HG02571 (cell line): ENCODE measurements at regions not wholly inside any gene's neighbourhood (a gene's known extent, or its start where the extent isn't known, plus 50 kb on each side); places are given as distances from the start of the nearest gene placed in this dataset.
"Not testable (repeated sequence)": the region's sequence is repeated elsewhere in the genome, so short reads cannot be mapped to it uniquely, and the experiment has no call there.

Experiments
- ATAC-seq: cut with Tn5 transposase; IDR thresholded peaks from one replicate; pipeline ENCODE4 v1.9.1; 2021; ENCODE audit warnings: mild to moderate bottlenecking, moderate library complexity; ENCODE audit not compliant: unreplicated experiment

GRCh38 chr4:112940336-112940735 is 109.1 kb upstream of the ANK2 start:
- no peak for ATAC-seq

GRCh38 chr4:112942077-112942476 is 107.4 kb upstream of the ANK2 start:
- no peak for ATAC-seq

DNA sequence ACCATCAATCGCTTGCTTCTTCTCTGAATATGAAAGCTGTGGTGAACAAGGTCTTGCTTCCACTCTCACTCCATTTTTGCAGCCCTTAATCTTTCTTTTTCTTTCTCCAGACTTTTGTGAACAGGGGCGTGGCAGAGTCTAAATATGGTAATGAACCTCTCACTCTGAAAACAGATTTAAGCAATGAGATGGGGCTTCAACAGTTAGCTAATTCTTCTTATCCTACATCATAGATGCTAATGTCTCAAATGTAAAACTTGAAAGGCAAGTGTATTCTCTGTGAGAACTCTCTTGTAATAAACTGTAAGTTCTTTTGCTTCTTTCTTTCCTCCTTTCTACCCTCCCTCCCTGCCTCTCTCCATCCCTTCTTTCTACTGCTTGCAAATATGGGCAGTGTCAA is 106.5 kb upstream of the ANK2 start:
- no peak for ATAC-seq

- no peak for ATAC-seq
Observed at GRCh38 chr4:112944006-112944405, 105.4 kb upstream of the ANK2 start.

GRCh38 chr4:112946127-112946526 is 103.3 kb upstream of the ANK2 start:
- no peak for ATAC-seq

GRCh38 chr4:112947616-112948015 is 101.8 kb upstream of the ANK2 start:
- no peak for ATAC-seq

DNA sequence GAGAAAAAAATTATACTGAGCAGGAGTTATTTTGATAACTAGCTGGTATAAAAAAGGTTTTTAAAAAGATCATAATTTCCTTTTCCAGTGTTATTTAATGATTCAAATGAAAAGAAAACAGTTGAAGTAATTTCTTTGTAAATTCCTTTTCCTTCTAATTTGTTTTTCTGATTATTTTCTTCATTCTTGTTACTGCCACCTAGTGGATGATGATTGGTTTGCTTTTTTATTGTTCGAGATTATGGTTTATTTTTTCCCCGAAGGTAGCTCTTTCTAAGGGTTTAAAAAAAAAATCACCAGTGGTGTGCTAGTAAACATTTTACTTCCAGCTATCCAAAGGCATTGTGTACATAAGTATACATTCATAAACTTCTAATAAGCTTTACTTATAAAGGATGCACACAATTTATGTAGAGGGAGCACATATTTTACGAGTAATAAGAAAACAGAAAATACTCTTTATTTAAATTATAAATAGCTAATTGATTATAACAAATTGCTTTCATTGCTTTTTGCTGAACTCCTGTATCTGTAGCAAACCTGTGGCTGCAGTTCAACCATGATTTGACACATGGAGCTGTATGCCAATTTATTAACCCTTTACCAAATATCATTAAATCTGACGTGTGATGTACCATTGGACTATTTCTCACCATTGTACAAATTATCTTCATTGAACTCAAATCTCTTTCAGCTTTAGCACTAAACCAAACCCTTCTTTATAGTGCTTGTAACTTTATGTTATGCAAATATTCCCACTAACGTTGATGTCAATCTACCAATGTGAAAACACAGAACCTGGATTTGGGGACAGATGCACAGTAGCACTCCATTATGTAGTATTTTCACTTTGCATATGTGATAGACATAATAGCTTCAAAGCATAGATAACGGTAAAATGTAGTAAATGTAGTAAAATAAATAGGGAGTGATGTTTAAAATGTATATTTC is 97.8 kb upstream of the ANK2 start:
- no peak for ATAC-seq

DNA sequence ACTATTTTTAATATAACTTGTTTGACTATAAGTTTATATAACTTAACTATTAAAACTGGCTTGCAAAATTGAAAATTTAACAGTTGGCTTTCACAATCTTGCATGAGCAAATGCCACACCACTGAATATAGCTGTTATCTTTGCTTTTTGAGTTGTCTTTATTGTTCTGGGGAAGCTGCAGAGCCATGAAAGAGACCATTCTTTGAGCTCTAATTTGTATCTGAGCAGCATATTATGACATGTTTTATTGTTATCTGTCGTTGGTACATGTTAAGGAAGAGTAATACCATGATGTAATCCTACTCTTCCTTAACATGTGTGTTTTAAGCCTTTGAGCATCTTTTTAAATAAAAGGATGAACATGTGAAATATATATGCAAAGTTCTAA is 97.1 kb upstream of the ANK2 start:
- no peak for ATAC-seq

GRCh38 chr4:112953262-112953661 is 96.2 kb upstream of the ANK2 start:
- no peak for ATAC-seq

DNA sequence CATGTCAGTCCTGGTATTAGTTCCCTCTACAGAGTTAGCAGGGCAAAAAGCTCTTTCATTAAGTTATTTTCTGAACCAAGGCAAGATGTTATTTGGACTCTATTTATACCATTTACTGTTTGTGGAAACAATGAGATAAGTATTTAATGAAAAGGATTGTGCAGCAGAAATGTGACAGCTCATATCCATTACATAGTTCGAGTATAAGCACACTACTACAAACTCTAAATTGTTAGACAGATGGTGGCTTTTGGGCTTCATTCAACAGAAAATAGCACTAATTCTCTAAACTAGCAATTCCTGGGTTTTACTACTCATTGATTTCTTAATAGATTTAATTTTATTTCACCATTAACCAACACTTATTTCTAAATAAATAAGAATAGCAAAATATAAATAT is 95.2 kb upstream of the ANK2 start:
- ATAC-seq = no peak

DNA sequence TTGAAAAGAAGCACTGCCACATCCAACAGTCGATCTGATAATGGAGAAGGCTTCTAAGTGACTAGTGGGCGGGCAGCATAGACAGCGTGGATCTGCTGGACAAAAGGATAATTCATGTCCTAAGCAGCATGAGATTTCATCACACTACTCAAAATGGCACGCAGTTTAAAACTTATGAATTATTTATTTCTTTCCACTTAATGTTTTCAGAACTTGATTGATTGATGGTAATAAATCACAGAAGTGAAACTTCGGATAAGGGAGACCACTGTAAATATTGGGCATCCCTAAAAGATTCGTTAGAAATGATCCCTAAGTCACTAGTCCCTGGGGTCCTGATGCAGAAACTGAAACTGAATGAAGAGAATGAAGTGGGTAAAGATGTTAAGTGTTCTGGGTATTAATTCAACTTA is 93.0 kb upstream of the ANK2 start:
- ATAC-seq = no peak

GRCh38 chr4:112957764-112958163 is 91.7 kb upstream of the ANK2 start:
- not testable (repeated sequence) for ATAC-seq

GRCh38 chr4:112966701-112967488 is 82.6 kb upstream of the ANK2 start:
- ATAC-seq = no peak

DNA sequence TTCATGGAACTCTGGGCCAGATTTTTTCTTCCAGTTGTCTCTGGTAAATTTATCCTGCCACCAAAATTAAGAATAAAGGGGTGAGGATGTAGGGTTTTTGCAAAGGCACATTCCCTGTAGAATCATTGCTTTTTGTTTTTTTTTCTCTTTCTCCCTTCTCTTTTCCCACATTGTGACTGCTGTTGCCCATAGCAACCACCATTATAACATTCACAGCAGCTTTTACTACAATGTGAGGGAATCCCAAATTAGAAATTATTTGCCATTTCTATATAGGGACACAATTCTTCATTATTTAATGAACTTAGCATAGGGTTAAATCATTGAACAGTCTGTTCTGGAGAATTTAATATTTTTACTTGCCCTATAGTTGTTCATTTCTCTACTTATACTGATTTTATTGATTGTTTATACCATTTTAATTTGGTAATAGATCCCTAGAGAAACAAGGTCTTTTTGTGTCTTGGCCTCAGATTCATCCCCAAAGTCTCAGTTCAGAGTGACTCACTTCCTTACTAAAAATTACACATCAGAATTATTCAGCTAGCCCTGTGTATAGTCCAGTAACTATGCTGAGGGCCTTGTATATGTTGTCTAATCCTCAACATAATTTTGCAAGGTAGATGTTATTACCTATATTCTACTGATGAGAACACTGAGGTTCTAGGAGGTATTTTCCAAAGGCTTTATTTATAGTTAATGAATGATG is 80.8 kb upstream of the ANK2 start:
- no peak for ATAC-seq

- no peak for ATAC-seq
Observed at GRCh38 chr4:112970903-112971302, 78.5 kb upstream of the ANK2 start.

GRCh38 chr4:112973750-112974251 is 75.7 kb upstream of the ANK2 start:
- no peak for ATAC-seq

DNA sequence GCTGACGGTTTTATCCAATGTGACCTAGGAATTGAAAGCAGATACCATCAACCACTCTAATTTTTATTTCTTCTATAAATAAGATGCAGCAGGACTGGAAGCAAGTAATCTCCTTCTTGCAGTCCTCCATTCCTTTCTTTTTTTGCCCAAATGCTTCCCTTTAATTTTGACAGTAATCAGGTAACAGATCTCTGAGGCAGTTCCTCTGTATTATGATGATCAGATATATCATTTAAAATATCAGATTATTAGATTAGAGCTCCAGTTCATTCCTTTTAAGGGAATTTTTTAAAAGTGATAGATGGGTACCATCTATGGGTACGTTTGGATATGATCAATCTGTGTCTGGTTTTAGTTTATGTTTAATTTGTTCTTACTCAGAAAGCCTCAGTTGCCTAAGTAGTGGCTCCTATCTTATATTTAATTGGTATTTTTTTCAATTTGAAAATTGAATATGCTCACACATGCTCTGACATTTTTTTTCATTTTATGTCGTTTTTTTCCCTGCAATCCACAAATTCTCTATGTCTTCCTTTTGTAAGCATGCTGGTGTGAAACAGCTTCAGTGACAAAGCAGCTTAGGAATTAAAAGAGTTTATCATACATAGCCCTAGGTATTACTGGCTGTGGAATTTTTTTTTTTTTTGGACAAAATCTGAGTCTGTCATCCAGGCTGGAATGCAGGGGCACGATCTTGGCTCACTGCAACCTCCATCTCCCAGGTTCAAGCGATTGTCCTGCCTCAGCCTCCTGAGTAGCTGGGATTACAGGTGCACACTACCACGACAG is 73.7 kb upstream of the ANK2 start:
- ATAC-seq = no peak

DNA sequence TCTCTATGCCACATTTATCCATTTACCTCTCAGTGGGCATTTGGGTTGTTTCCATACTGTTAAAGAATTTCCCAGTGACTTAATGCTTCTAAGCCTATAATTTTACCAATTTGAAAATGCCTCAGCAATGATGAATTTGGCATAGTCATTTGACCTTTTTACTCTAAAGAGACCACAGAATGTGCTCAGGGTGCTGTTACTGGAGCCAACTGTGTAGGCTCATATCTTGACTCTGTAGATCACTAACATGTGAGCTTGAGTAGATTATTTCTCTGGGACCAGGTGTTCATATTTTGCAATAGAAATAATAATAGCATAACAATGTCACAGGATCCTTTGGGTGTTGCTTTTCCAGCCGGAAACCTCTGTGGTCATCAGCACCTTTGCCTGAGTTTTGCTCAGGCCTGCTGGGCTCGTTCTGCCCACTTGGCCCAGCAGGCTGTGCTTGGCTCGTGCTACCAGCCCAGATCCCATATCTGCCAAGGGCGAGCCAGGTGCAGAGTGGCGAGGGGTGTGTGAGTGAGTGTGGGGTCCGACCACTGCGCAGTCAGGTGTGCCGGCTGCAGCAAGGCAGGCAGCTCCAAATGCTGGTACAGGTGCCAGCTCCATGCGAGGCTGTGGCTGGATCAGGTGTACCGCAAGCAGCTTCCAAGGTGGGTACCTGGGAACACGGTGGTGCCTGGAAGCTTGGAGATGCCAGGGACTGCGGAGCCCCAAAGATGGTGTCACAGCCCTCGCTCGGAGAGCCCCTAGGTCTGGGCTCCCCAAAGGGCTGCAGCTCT is 70.6 kb upstream of the ANK2 start:
- no peak for ATAC-seq

GRCh38 chr4:112979881-112980421 is 69.5 kb upstream of the ANK2 start:
- no peak for ATAC-seq
